HepG2 (cell line): ENCODE measurements at regions not wholly inside any gene's neighbourhood (a gene's known extent, or its start where the extent isn't known, plus 50 kb on each side); places are given as distances from the start of the nearest gene placed in this dataset.

Source experiments
- BRD4 ChIP-seq: sonication (generic); formaldehyde crosslinking; IDR thresholded peaks from 2 replicates; pipeline ENCODE4 v1.4.0; 2020; ENCODE audit warnings: missing genetic modification reagents
- CENPT ChIP-seq: sonication (generic); formaldehyde crosslinking; IDR thresholded peaks from 2 replicates; pipeline ENCODE4 v1.8.0; 2022; ENCODE audit warnings: low read depth, mild to moderate bottlenecking, moderate library complexity, missing genetic modification reagents
- CHD2 ChIP-seq: IDR thresholded peaks from 2 replicates; pipeline ENCODE4 v1.6.1; 2011; ENCODE audit warnings: low read depth, low read length, improper control_type of control experiment
- DNMT3B ChIP-seq: conservative IDR thresholded peaks from 2 replicates; pipeline ENCODE4 v1.6.1; 2016; ENCODE audit warnings: missing biosample characterization, control low read depth
- KLF15 ChIP-seq: sonication (generic); formaldehyde crosslinking; IDR thresholded peaks from 2 replicates; pipeline ENCODE4 v1.8.1; 2023; ENCODE audit warnings: borderline replicate concordance, mild to moderate bottlenecking, inconsistent platforms, missing genetic modification reagents, mixed read lengths
- POLR2G ChIP-seq: fragments of 200-400 bp; formaldehyde crosslinking; IDR thresholded peaks from 2 replicates; pipeline ENCODE4 v1.6.1; 2018; ENCODE audit warnings: mild to moderate bottlenecking, low read depth, low read length, moderate library complexity
- SMYD3 ChIP-seq: sonication (generic); formaldehyde crosslinking; IDR thresholded peaks from 2 replicates; pipeline ENCODE4 v1.8.1; 2023; ENCODE audit warnings: mild to moderate bottlenecking, missing genetic modification reagents
- SP1 ChIP-seq, 2 experiments: fragments of 450-650 bp in 1 of 2; sonication (generic) in 1 of 2; formaldehyde crosslinking in 1 of 2; IDR thresholded peaks; 2 replicates each; pipeline versions ENCODE4 v1.4.0 to v1.6.1; 2016 to 2020; ENCODE audit warnings: missing genetic modification reagents in 1 of 2
- SP4 ChIP-seq: sonication (generic); formaldehyde crosslinking; IDR thresholded peaks from 2 replicates; pipeline ENCODE4 v1.8.1; 2023; ENCODE audit warnings: mild to moderate bottlenecking, missing genetic modification reagents
- SRSF4 ChIP-seq: fragments of 200-400 bp; formaldehyde crosslinking; IDR thresholded peaks from one replicate; pipeline ENCODE4 v1.6.1; 2018; ENCODE audit warnings: mild to moderate bottlenecking, low read depth, low read length, moderate library complexity; ENCODE audit not compliant: poor library complexity, severe bottlenecking
- SRSF9 ChIP-seq: fragments of 200-400 bp; formaldehyde crosslinking; IDR thresholded peaks from 2 replicates; pipeline ENCODE4 v1.6.1; 2018; ENCODE audit warnings: borderline replicate concordance, mild to moderate bottlenecking, low read depth, low read length; ENCODE audit not compliant: insufficient read depth, poor library complexity, severe bottlenecking
- TAF15 ChIP-seq: fragments of 200-400 bp; formaldehyde crosslinking; IDR thresholded peaks from one replicate; pipeline ENCODE4 v1.6.1; 2018; ENCODE audit warnings: mild to moderate bottlenecking, low read depth, low read length; ENCODE audit not compliant: poor library complexity, severe bottlenecking
- ZMYM3 ChIP-seq: sonication (generic); formaldehyde crosslinking; IDR thresholded peaks from 2 replicates; pipeline ENCODE4 v1.5.1; 2020; ENCODE audit warnings: mild to moderate bottlenecking, missing genetic modification reagents
- ZNF136 ChIP-seq: sonication (generic); formaldehyde crosslinking; IDR thresholded peaks from 2 replicates; pipeline ENCODE4 v1.8.1; 2022; ENCODE audit warnings: low read depth, mild to moderate bottlenecking, moderate library complexity, missing genetic modification reagents
- ZNF33A ChIP-seq: sonication (generic); formaldehyde crosslinking; IDR thresholded peaks from 2 replicates; pipeline ENCODE4 v1.5.1; 2020; ENCODE audit warnings: missing genetic modification reagents, mild to moderate bottlenecking, moderate library complexity, borderline replicate concordance
- ZNF652 ChIP-seq: IDR thresholded peaks from 2 replicates; pipeline ENCODE4 v1.6.1; 2016; ENCODE audit warnings: low read depth, borderline replicate concordance
- ZSCAN30 ChIP-seq: sonication (generic); formaldehyde crosslinking; IDR thresholded peaks from 2 replicates; pipeline ENCODE4 v1.5.0; 2020; ENCODE audit warnings: mild to moderate bottlenecking, missing genetic modification reagents
- TF ChIP-seq, protein P1 (sequence below): sonication (generic); formaldehyde crosslinking; IDR thresholded peaks from 2 replicates; pipeline ENCODE4 v1.5.1; 2020; ENCODE audit warnings: missing genetic modification reagents, mild to moderate bottlenecking, borderline replicate concordance
- TF ChIP-seq, protein P2 (sequence below): sonication (generic); formaldehyde crosslinking; IDR thresholded peaks from 2 replicates; pipeline ENCODE4 v1.5.0; 2020; ENCODE audit warnings: missing genetic modification reagents, mild to moderate bottlenecking, borderline replicate concordance
- TF ChIP-seq, protein P3 (sequence below): sonication (generic); formaldehyde crosslinking; IDR thresholded peaks from 2 replicates; pipeline ENCODE4 v1.4.0; 2020; ENCODE audit warnings: low read depth, mild to moderate bottlenecking, missing genetic modification reagents
- TF ChIP-seq, protein P4 (sequence below): sonication (generic); formaldehyde crosslinking; conservative IDR thresholded peaks from 2 replicates; pipeline ENCODE4 v1.4.0; 2020; ENCODE audit warnings: missing genetic modification reagents
- TF ChIP-seq, protein P5 (sequence below): sonication (generic); formaldehyde crosslinking; IDR thresholded peaks from 2 replicates; pipeline ENCODE4 v1.8.1; 2023; ENCODE audit warnings: mild to moderate bottlenecking, moderate library complexity, missing genetic modification reagents

DNA sequence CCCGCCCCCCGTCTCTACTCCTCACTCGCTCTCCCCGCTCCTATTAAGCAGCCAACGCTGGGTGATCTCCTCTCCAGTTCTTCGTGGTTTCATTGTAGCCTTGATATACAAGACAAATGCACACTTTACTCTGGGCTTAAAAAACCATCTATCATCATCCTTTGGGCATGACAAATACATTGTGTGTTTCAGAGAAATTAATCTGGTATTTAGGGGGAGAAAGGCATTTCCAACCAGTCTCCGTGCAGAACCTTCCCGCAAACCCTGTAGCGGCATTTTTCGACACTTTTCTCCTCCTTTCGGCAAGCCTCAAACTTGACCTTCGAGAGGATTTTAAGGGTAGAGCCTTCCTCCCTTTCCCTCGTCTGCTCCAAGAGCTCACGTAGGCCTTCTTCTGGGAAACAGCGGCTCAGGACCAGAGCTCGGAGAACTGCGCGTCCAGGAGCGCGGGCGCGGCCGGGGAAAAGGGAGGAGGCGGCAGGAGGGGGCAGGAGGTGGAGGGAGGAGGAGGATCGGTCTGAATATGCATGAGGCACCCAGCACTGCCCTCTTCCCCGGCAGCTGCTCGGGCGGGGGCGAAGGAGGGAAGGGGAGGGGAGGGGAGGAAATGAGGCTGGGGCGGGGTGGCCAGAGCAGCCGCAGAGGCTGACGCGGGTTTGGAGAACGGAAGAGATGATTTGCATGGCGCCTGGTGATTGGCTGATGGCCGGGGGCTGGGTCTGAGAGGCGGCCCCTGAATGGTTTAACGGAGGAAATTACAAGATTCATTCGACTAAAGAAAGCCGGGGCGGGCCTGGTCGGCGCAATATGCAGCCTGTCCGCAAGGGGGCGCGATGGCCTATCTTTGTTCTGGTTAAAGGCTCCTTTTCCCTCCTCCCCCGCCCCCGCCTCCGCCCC, 127.5 kb downstream of the TMEM161B start (continued):
- TF ChIP-seq, protein P1, sequence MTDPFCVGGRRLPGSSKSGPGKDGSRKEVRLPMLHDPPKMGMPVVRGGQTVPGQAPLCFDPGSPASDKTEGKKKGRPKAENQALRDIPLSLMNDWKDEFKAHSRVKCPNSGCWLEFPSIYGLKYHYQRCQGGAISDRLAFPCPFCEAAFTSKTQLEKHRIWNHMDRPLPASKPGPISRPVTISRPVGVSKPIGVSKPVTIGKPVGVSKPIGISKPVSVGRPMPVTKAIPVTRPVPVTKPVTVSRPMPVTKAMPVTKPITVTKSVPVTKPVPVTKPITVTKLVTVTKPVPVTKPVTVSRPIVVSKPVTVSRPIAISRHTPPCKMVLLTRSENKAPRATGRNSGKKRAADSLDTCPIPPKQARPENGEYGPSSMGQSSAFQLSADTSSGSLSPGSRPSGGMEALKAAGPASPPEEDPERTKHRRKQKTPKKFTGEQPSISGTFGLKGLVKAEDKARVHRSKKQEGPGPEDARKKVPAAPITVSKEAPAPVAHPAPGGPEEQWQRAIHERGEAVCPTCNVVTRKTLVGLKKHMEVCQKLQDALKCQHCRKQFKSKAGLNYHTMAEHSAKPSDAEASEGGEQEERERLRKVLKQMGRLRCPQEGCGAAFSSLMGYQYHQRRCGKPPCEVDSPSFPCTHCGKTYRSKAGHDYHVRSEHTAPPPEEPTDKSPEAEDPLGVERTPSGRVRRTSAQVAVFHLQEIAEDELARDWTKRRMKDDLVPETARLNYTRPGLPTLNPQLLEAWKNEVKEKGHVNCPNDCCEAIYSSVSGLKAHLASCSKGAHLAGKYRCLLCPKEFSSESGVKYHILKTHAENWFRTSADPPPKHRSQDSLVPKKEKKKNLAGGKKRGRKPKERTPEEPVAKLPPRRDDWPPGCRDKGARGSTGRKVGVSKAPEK (CRISPR knock-in tag), result 0 out of 2 replicates have a peak, but pooled peaks have one; percentile 81
- TF ChIP-seq CENPT (CRISPR knock-in tag), result no peak
- TF ChIP-seq ZNF33A (CRISPR knock-in tag), result no peak
- TF ChIP-seq, protein P2, sequence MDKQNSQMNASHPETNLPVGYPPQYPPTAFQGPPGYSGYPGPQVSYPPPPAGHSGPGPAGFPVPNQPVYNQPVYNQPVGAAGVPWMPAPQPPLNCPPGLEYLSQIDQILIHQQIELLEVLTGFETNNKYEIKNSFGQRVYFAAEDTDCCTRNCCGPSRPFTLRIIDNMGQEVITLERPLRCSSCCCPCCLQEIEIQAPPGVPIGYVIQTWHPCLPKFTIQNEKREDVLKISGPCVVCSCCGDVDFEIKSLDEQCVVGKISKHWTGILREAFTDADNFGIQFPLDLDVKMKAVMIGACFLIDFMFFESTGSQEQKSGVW (CRISPR knock-in tag), result no peak
- TF ChIP-seq ZNF136 (CRISPR knock-in tag), result no peak
- no peak for TF ChIP-seq ZNF652 (CRISPR knock-in tag)
- TF ChIP-seq, protein P3, sequence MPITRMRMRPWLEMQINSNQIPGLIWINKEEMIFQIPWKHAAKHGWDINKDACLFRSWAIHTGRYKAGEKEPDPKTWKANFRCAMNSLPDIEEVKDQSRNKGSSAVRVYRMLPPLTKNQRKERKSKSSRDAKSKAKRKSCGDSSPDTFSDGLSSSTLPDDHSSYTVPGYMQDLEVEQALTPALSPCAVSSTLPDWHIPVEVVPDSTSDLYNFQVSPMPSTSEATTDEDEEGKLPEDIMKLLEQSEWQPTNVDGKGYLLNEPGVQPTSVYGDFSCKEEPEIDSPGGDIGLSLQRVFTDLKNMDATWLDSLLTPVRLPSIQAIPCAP (CRISPR knock-in tag), result no peak
- no peak for TF ChIP-seq ZSCAN30 (CRISPR knock-in tag)
- TF ChIP-seq, protein P4, sequence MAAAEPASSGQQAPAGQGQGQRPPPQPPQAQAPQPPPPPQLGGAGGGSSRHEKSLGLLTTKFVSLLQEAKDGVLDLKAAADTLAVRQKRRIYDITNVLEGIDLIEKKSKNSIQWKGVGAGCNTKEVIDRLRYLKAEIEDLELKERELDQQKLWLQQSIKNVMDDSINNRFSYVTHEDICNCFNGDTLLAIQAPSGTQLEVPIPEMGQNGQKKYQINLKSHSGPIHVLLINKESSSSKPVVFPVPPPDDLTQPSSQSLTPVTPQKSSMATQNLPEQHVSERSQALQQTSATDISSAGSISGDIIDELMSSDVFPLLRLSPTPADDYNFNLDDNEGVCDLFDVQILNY, result no peak
- no peak for TF ChIP-seq BRD4 (CRISPR knock-in tag)
- no peak for TF ChIP-seq CHD2
- TF ChIP-seq SRSF4, result no peak
- TF ChIP-seq, protein P5, sequence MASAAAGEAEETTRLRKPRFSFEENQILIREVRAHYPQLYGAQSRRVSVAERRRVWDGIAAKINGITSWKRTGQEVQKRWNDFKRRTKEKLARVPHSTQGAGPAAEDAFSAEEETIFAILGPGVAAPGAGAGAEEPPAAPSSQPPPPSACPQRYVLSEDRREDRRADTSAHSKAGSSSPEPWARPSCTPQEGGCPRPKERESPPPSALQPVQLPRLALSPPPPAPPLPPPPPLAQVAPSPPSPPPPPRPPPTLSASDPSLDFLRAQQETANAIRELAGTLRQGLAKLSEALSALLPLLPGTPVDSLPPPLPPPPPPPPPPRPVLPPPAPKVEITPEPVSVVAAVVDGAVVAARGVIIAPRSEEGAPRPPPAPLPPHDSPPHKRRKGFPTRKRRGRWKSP (CRISPR knock-in tag), result 0 out of 2 replicates have a peak, but pooled peaks have one; percentile 34
- no peak for TF ChIP-seq KLF15
- no peak for TF ChIP-seq SMYD3 (CRISPR knock-in tag)
- TF ChIP-seq TAF15, result no peak
- TF ChIP-seq DNMT3B (CRISPR knock-in tag), result no peak
- TF ChIP-seq POLR2G, result peak; percentile 42; the same call in 1 of the 2 replicates
- TF ChIP-seq SP4 (CRISPR knock-in tag), result 0 out of 2 replicates have a peak, but pooled peaks have one; percentile 56
- no peak for TF ChIP-seq SRSF9
- TF ChIP-seq ZMYM3 (CRISPR knock-in tag), result 0 out of 2 replicates have a peak, but pooled peaks have one; percentile 41
- TF ChIP-seq SP1 (IDR thresholded peaks at IDR 0.05), result no peak
- no peak for TF ChIP-seq SP1 (CRISPR knock-in tag; IDR thresholded peaks at IDR 0.05)
